ENCODE measurements at regions not wholly inside any gene's neighbourhood (a gene's known extent, or its start where the extent isn't known, plus 50 kb on each side); places are given as distances from the start of the nearest gene placed in this dataset.

DNA sequence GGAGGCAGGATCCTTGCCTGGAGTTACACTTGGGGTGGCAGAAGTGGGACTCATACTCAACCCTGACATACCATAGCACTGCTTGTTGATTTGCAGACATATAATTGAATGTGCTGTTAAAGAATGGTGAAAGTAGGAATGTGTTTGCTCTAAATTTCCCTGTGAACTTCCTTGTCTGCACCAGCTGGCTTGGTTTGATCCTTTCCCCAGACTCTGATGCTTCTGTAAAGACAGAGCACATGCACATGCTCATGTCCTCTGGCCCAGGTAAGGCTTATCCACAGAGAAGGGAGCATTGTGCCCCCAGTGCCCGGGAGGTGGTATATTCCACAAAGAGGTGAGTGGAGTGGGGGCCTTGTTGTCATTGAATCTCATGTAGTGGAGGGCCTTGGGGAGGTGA, 138.0 kb upstream of the STC2 start:
- no peak for TF ChIP-seq CTCF (conservative IDR thresholded peaks at IDR 0.05; ENCODE audit: low read depth, low read length)
- TF ChIP-seq EZH2 (IDR thresholded peaks at IDR 0.05; ENCODE audit: borderline replicate concordance, low read depth, low read length, poor library complexity, severe bottlenecking) = no peak
